Heart left ventricle (tissue), 13 donors: ENCODE measurements at regions not wholly inside any gene's neighbourhood (a gene's known extent, or its start where the extent isn't known, plus 50 kb on each side); places are given as distances from the start of the nearest gene placed in this dataset.

Source experiments
- CTCF ChIP-seq, 12 donors: fragments of 200-600 bp; sonication (generic) in 4 of 12; IDR thresholded peaks; one replicate each; pipeline versions ENCODE4 v1.5.0 to v1.8.0; 2018 to 2022; ENCODE audit warnings: antibody characterized with exemption in 12 of 12, mild to moderate bottlenecking in 5 of 12
- POLR2A ChIP-seq, 2 donors: fragments of 450-650 bp; IDR thresholded peaks; one replicate each; pipeline ENCODE4 v1.6.1; 2017; ENCODE audit warnings: antibody characterized with exemption in 2 of 2, mild to moderate bottlenecking in 2 of 2, moderate library complexity in 2 of 2
- donor health status: ischemic (EF 13 %, LVEDD 7.1; RV severe dilation, severe dysfunction).
- donor health status: DM: no; HTN: yes; CAD: no.
- donor health status: DM: no; HTN: no; CAD: no.
- donor health status: ischemic (EF 25% LVEDD 6.9; RV normal size, moderate dysfunction).
- donor health status: ischemic (EF 25% LVEDD 5.7; RV mildly dilated, moderate dysfunction).
- donor health status: ischemic (EF 35%, LVEDD 5.7; RV mildly dilated, moderate dysfunction).
- donor health status: nonischemic (EF 11% LVEDD 7.7; RV severe dilation, severe dysfunction).
- donor health status: DM: yes; HTN: yes; CAD: no.
- donor health status: PGD.
- donor health status: ischemic (EF 29% LVEDD 5.4; RV normal size, mild dysfunction).
- donor health status: nonischemic (EF 23%, LVEDD 6.1; RV moderate dilation, normal function).

GRCh38 chr4:127134490-127134889 lies 498.3 kb upstream of the INTU start:
- TF ChIP-seq CTCF (IDR thresholded peaks at IDR 0.05) = no peak
- TF ChIP-seq POLR2A (IDR thresholded peaks at IDR 0.05) = no peak
